22Rv1 (cell line): ENCODE measurements at regions not wholly inside any gene's neighbourhood (a gene's known extent, or its start where the extent isn't known, plus 50 kb on each side); places are given as distances from the start of the nearest gene placed in this dataset.

Experiments
- H3K27ac ChIP-seq: fragments of 450-650 bp; 2 replicates; pipeline ENCODE4 v1.5.1; 2017
- ZFX ChIP-seq: fragments of 450-650 bp; IDR thresholded peaks from 2 replicates; pipeline ENCODE4 v1.6.1; 2017; ENCODE audit warnings: antibody characterized with exemption, borderline replicate concordance
- TF ChIP-seq, protein P1 (sequence below): fragments of 450-650 bp; IDR thresholded peaks from 2 replicates; pipeline ENCODE4 v1.5.1; 2017; ENCODE audit warnings: mild to moderate bottlenecking

DNA sequence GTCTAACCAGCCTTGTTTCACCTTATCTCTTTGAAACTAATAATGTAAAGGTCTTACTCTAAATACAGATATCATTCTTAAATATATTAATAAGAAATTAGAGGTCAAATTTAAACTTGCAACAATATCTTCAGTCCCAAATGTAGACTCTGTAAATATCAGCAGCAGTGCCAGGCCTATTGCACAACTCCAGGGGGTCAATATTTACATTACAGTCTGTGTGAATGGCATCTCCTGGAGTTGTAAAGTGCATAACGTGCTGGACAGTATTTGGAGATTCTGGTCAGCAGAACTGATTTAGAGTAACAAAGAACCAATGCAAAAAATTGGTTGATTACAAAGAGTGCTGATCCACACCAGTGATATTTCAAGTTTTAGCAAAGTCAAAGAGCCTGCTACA lies 1225.9 kb downstream of the PCDH19 start:
- no peak overlapping the region for H3K27ac ChIP-seq
- no peak for TF ChIP-seq ZFX

DNA sequence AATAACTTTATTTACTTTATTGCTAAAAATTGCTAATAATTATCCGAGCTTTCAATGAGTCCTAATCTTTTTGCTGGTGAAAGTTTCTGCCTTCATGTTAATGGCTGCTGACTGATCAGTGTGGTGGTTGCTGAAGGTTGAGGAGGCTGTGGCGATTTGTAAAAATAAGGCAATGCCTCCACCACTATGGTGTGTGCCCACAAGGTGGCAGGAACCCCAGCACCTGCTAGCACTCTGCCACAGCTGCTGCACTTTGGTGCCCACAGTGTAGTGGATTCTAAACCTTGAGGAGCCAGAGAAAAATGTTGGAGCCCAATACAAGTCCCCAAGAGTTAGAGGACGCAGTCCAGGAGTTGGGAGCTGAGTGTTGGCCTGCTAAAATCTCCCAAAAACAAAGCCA lies 1237.1 kb downstream of the PCDH19 start:
- no peak for TF ChIP-seq ZFX
- TF ChIP-seq, protein P1, sequence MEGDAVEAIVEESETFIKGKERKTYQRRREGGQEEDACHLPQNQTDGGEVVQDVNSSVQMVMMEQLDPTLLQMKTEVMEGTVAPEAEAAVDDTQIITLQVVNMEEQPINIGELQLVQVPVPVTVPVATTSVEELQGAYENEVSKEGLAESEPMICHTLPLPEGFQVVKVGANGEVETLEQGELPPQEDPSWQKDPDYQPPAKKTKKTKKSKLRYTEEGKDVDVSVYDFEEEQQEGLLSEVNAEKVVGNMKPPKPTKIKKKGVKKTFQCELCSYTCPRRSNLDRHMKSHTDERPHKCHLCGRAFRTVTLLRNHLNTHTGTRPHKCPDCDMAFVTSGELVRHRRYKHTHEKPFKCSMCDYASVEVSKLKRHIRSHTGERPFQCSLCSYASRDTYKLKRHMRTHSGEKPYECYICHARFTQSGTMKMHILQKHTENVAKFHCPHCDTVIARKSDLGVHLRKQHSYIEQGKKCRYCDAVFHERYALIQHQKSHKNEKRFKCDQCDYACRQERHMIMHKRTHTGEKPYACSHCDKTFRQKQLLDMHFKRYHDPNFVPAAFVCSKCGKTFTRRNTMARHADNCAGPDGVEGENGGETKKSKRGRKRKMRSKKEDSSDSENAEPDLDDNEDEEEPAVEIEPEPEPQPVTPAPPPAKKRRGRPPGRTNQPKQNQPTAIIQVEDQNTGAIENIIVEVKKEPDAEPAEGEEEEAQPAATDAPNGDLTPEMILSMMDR: no peak
- no peak overlapping the region for H3K27ac ChIP-seq

DNA sequence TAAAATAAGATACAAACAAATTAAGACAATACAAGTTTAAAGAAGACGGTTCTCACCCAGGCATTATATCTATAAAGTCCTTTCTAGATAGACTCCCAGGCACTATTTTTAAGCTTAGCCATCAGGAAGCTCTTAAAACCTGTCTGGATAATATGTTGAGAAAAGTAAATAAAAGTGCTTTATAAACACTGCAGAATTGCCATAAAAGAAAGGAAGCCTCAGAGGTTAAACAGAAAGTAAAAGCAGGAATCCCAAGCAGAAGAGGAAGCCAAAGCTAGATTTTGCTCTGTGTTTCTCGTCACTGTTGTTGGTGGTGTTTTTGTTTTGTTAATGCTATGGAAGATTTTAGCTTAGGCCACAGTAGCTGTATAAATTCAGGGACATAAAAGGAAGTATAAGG lies 1267.3 kb downstream of the PCDH19 start:
- no peak overlapping the region for H3K27ac ChIP-seq
- no peak for TF ChIP-seq ZFX
- TF ChIP-seq, protein P1: no peak

DNA sequence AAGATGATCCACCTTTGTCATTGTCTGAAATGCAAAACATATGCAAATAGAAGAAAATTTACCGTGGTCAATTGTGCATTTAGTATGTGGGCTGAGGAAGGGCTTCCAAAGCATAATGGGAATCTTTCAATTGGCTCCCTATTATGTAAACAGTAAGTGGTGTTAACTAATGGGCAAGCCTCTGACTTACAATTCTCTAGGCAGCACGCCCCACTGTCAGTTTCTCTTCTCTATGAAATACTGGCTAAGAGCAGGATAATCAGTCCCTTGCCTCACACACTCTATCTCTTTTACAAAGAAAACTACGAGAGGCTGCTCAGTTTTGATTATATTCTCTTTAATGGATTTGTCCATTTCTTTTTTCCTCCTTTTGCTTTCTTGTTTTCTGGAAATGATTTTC lies 1272.6 kb downstream of the PCDH19 start:
- H3K27ac ChIP-seq: no peak overlapping the region
- TF ChIP-seq ZFX: no peak
- TF ChIP-seq, protein P1: no peak

DNA sequence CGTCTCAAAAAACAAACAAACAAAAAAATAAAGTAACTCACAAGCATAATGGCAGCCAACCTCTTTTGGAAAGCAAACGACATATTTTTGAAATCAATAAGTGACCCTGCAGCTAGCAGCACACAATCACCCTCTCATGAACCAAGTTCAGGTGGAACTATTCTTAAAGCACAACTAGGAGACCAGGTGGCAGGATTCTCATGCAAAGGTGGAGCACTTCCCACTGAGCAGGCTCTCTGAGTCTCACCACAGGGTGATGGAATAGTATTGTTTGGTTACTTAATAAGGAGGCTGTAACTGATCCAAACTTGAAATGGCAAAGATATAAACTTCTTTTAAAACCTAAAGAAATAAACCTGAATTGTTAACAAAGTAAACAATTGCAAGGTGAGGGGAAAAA lies 1293.1 kb downstream of the PCDH19 start:
- no peak overlapping the region for H3K27ac ChIP-seq
- TF ChIP-seq ZFX: no peak
- TF ChIP-seq, protein P1: no peak

DNA sequence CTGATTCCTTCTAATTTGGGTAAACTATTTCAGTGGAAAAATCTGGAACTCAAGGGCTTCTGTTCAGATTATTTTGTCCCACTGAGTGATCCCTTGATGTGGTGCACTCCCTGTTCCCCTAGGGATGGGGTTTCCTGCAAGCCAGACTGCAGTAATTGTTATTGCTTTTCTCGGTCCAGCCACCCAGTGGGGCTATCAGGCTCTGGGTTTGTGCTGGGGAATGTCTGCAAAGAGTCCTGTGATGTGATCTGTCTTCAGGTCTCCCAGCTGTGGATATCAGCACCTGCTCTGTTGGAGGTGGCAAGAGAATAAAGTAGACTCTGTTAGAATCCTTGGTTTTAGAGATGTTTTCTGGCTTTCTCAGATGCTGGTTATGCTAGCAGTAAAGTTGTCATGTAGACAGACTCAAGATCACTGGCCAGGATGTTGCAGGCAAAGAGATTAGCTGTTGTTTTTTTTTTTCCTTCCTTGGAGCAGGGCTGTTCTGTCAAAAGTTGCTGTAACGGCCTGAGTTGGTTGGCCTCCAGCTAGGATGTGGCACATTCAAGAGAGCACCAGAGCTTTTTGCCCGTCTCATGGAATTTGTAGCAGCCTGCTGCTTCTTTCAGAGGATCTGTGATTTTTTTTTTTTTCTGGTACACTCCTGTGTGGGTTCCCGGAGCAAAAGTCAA lies 1314.0 kb downstream of the PCDH19 start:
- H3K27ac ChIP-seq: no peak overlapping the region
- TF ChIP-seq, protein P1: no peak
- TF ChIP-seq ZFX: no peak

DNA sequence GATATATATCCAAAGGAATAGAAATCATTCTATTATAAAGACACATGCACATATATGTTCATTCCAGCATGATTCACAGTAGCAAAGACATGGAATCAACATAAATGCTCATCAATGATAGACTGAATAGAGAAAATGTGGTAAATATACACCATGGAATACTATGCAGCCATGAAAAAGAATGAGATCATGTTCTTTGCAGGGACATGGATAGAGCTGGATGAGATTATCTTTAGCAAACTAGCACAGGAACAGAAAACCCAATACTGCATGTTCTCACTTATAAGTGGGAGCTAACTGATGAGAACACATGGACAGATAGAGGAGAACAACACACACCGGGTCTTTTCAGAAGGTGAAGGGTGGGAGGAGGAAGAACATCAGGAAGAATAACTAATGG lies 1318.6 kb downstream of the PCDH19 start:
- no peak overlapping the region for H3K27ac ChIP-seq
- TF ChIP-seq ZFX: no peak
- TF ChIP-seq, protein P1: no peak

DNA sequence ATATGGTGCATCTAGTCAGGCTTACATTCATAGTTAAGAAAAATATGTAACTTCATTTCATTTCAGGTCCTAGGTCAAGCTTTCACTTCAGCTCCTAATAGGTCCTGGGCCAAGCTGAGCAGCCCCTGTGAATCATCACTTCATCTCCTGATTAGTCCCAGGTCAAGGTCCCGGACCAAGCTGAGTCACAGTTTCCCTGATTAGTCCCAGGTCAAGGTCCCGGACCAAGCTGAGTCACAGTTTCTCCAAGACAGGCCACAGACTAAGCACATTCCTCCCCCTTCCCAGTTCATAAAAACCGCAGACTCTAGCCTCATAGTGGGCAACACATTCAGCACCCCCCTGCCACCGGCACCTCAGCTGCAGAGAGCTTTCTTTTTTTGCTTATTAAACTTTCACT lies 1331.8 kb downstream of the PCDH19 start:
- TF ChIP-seq ZFX: no peak
- TF ChIP-seq, protein P1: no peak
- H3K27ac ChIP-seq: no peak overlapping the region
